GM10266 (cell line): ENCODE measurements at regions not wholly inside any gene's neighbourhood (a gene's known extent, or its start where the extent isn't known, plus 50 kb on each side); places are given as distances from the start of the nearest gene placed in this dataset.

Experiments
- DNase-seq: peaks from one replicate; pipeline ENCODE4 v3.0.0; 2012; ENCODE audit errors: extremely low spot score
- CTCF ChIP-seq: IDR thresholded peaks from 2 replicates; pipeline ENCODE4 v1.5.1; 2012; ENCODE audit warnings: mild to moderate bottlenecking, low read depth; ENCODE audit not compliant: control insufficient read depth, insufficient read depth; ENCODE audit errors: missing control alignments

GRCh38 chr7:49346195-49346899 lies 422.0 kb downstream of the CDC14C start:
- no peak for DNase-seq
- no peak for TF ChIP-seq CTCF

GRCh38 chr7:49367072-49367471 lies 406.4 kb upstream of the VWC2 start:
- TF ChIP-seq CTCF: no peak
- no peak for DNase-seq

GRCh38 chr7:49371771-49372170 lies 401.7 kb upstream of the VWC2 start:
- DNase-seq: no peak
- no peak for TF ChIP-seq CTCF

- TF ChIP-seq CTCF: no peak
- DNase-seq: no peak
Observed at GRCh38 chr7:49376817-49377375, 396.5 kb upstream of the VWC2 start.

- DNase-seq: no peak
- no peak for TF ChIP-seq CTCF
Observed at GRCh38 chr7:49386792-49387191, 386.6 kb upstream of the VWC2 start.

GRCh38 chr7:49389871-49390479 lies 383.5 kb upstream of the VWC2 start:
- DNase-seq: no peak
- no peak for TF ChIP-seq CTCF

GRCh38 chr7:49396229-49396628 lies 377.2 kb upstream of the VWC2 start:
- no peak for DNase-seq

More at GRCh38 chr7:49396229-49396628, 377.2 kb upstream of the VWC2 start:
- TF ChIP-seq CTCF: no peak
